GM06990 (cell line): ENCODE measurements at regions not wholly inside any gene's neighbourhood (a gene's known extent, or its start where the extent isn't known, plus 50 kb on each side); places are given as distances from the start of the nearest gene placed in this dataset.

ENCODE experiments used
- DNase-seq: peaks from one replicate; pipeline ENCODE4 v3.0.0-alpha.2; 2011; ENCODE audit not compliant: insufficient read length; ENCODE audit errors: extremely low read depth
- H3K27me3 ChIP-seq: replicated peaks from 2 replicates; pipeline ENCODE4 v1.6.0; 2011; ENCODE audit warnings: low read length; ENCODE audit not compliant: control insufficient read depth, insufficient read depth
- H3K36me3 ChIP-seq: 2 replicates; pipeline ENCODE4 v1.5.1; 2011; ENCODE audit warnings: low read length; ENCODE audit not compliant: control insufficient read depth, insufficient read depth
- H3K4me3 ChIP-seq: replicated peaks from 2 replicates; pipeline ENCODE4 v1.5.1; 2011; ENCODE audit warnings: low read depth, mild to moderate bottlenecking, control low read depth, low read length
- TF ChIP-seq, protein P1 (sequence below): IDR thresholded peaks from 2 replicates; pipeline ENCODE4 v1.5.1; 2011; ENCODE audit warnings: low read length, control low read depth, mild to moderate bottlenecking, inconsistent platforms; ENCODE audit not compliant: insufficient read depth, poor library complexity, severe bottlenecking

GRCh38 chr2:144074450-144074849 is 445.5 kb downstream of the ZEB2 start:
- no peaks in the 10 kb centered on the region for H3K36me3 ChIP-seq
- H3K4me3 ChIP-seq: no peak overlapping the region
- DNase-seq: no peak
- TF ChIP-seq, protein P1, sequence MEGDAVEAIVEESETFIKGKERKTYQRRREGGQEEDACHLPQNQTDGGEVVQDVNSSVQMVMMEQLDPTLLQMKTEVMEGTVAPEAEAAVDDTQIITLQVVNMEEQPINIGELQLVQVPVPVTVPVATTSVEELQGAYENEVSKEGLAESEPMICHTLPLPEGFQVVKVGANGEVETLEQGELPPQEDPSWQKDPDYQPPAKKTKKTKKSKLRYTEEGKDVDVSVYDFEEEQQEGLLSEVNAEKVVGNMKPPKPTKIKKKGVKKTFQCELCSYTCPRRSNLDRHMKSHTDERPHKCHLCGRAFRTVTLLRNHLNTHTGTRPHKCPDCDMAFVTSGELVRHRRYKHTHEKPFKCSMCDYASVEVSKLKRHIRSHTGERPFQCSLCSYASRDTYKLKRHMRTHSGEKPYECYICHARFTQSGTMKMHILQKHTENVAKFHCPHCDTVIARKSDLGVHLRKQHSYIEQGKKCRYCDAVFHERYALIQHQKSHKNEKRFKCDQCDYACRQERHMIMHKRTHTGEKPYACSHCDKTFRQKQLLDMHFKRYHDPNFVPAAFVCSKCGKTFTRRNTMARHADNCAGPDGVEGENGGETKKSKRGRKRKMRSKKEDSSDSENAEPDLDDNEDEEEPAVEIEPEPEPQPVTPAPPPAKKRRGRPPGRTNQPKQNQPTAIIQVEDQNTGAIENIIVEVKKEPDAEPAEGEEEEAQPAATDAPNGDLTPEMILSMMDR: no peak
- no peaks in the 10 kb centered on the region for H3K27me3 ChIP-seq

DNA sequence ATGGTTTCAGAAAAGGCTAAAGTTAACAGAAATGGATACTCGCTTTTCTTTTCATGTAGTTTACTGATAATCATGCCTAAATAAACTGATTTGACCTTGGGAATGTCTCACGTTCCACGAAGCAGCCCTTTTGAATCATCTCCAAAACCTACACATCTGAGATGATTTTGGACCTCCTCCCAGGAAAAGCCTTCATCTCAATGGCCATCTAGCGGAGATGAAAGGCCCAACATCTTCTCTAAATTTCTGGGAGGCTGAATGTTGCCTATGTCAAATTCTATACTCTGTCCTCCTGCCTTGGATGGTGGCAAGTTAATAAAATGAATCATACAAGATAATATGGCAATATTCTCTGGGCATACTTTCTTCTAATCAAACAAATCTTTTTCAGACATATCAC is 448.5 kb downstream of the ZEB2 start:
- DNase-seq: no peak
- Histone ChIP-seq H3K27me3 (no peaks in the 10 kb centered on the region), H3K36me3 (no peaks in the 10 kb centered on the region), H3K4me3 (no peak overlapping the region)
- TF ChIP-seq, protein P1: no peak

DNA sequence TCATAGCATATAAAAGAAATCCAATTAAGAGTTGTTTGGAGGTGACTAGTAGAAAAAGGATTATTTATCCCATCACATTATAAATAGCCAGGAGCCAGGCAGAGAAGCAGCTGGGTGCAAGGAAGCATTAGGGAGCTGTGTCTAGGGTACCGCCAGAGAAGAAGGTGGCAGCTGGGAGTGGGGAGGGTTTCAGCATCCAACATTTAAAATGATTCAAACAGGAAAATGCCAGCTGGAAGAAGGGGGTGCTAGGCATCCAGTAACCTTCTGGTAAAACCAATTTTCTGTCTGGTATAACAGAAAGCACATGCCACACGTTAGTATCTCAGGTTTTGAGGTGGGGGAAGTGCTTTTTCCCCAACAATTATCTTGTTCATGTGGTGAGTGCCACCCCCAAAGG is 452.4 kb downstream of the ZEB2 start:
- DNase-seq: no peak
- no peaks in the 10 kb centered on the region for H3K27me3 ChIP-seq
- H3K4me3 ChIP-seq: no peak overlapping the region
- TF ChIP-seq, protein P1: no peak
- H3K36me3 ChIP-seq: no peaks in the 10 kb centered on the region

DNA sequence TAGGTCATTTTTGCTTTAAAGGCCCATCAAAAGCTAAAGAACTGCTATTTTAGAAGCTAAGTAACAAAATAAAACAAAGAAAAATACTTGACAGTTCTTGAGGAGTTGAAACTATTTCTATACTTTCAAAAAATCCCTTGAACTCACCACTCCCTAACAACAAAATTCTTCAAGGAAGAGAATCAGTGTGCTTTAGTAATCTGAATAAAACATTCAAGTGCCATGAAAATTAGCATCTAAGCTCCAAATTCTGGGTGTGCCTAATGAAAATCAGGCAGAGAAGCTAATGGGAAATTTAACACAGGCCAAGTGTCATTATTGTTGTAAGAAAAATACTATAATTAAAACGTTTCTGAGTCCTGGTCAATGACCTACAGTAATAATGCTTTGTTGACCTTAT is 456.3 kb downstream of the ZEB2 start:
- H3K27me3 ChIP-seq: no peaks in the 10 kb centered on the region
- TF ChIP-seq, protein P1: no peak
- no peak overlapping the region for H3K4me3 ChIP-seq
- DNase-seq: no peak
- no peaks in the 10 kb centered on the region for H3K36me3 ChIP-seq

DNA sequence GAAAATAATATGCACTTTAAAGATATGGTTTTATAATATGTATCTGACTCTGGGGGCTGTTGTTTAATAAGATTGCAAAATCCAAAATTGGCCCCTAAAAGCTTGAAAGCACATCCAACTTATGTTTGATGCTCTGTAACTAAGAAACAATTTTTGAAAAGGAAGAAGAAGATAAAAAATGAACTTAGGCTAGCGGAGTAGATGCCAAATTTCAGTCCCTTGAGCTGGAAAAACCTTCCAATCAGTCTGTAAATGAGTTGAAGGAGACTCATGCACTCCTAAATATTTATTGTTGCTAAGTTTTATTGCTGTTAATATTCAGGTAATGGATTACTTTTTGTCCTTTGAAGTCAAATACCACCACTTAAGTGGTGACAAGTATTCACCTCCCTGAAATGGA is 465.0 kb downstream of the ZEB2 start:
- TF ChIP-seq, protein P1: no peak
- Histone ChIP-seq H3K27me3 (no peaks in the 10 kb centered on the region), H3K36me3 (no peaks in the 10 kb centered on the region), H3K4me3 (no peak overlapping the region)
- DNase-seq: no peak

- TF ChIP-seq, protein P1: no peak
- H3K4me3 ChIP-seq: no peak overlapping the region
- H3K36me3 ChIP-seq: no peaks in the 10 kb centered on the region
- H3K27me3 ChIP-seq: no peaks in the 10 kb centered on the region
- DNase-seq: no peak
Measured at GRCh38 chr2:144052083-144052482, 467.8 kb downstream of the ZEB2 start.
